NB4 (cell line): ENCODE measurements at regions not wholly inside any gene's neighbourhood (a gene's known extent, or its start where the extent isn't known, plus 50 kb on each side); places are given as distances from the start of the nearest gene placed in this dataset.

Experiments
- CTCF ChIP-seq: IDR thresholded peaks from one replicate; pipeline ENCODE4 v1.5.1; 2012; ENCODE audit warnings: low read depth, low read length
- MAX ChIP-seq: IDR thresholded peaks from 2 replicates; pipeline ENCODE4 v1.6.1; 2011; ENCODE audit warnings: low read depth, low read length

DNA sequence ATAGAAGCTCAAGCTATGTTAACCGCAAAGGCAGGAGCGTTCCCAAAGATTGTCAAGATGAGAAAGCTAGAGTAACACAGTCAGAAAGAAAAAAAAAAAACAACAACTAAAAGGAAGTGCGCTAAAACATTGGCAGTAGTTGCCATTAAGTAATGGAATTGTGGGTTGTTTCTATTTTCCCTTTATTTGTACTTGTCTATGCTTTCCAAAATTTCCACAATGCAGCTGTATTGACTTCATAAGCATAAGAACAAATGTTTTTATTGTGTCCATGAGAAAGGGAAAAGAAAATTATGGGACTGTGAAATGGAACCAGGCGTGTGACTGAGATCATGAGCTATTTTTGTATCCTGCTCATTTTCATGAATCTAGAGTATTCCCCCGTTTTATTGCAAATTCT is 153.4 kb downstream of the TMEM114 start:
- no peak for TF ChIP-seq CTCF
- TF ChIP-seq MAX, result no peak
